HG02678 (cell line): ENCODE measurements at regions not wholly inside any gene's neighbourhood (a gene's known extent, or its start where the extent isn't known, plus 50 kb on each side); places are given as distances from the start of the nearest gene placed in this dataset.
"Not testable (repeated sequence)": the region's sequence is repeated elsewhere in the genome, so short reads cannot be mapped to it uniquely, and the experiment has no call there.

Experiments
- ATAC-seq: cut with Tn5 transposase; IDR thresholded peaks from one replicate; pipeline ENCODE4 v1.9.1; 2021; ENCODE audit warnings: mild to moderate bottlenecking, moderate library complexity; ENCODE audit not compliant: unreplicated experiment

DNA sequence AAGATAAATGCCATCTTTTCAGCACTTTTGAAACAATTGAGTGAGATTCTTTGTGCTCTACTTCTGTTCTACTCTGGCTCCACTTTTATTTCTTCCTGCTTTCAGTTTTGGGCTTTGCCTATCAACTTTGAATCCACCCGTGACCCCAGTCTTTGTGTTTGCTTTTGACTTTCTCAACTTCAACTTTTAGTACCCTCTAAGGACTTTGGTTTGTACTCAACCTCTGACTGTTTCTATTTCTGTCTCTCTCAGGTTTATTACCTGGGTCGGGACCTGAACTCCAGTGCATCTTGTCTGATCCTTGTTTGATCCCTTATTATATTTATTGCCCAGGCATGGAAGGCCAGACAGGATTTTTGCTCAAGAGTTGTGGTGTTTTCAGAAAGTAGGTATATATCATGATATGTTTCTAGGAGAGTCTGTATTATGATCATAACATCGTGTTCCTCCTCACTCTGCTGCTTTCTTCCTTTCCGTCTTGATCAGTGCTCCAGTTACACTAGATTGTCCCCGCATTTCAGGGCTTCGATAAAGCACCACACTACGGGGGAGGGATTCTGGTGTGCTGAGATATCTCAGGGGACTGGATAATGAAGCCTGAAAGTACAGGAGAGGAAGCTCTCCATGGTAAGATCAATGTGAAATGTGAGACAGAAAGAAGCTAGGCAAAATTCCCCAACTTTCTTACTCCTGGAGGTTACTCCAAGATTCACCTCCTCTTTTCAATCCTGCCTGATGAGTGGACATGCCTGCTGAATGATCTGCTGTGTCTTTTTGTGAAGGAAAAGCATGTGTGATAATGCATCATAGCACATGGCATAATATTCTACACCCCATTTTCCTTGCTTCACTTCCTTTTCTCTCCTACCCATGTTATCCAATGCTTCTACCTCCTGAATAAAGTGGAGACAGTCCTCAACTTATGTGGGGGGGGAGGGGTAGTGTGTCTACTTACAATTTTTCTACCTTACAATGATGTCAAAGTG lies 155.5 kb upstream of the GRIN3A start:
- ATAC-seq = no peak

DNA sequence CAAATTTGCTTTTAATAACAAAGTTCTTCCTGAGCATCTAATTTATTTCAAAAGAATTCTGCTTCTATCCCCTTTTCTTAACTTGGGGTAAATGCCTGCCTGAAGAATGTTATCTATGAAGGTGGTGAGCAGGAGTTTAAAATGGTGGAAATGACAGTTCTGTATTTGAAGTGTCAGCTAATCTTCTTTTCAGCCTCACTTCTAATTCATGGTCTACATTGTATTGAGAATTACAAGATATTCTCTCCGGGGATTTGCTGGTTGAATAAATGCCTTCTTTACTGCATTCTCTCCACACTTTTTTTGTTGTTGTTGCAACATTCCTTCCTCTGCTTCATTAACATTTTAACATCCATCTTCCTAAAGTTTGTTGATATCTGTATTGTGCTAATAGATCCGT lies 143.1 kb upstream of the GRIN3A start:
- ATAC-seq = no peak

GRCh38 chr9:101880846-101881245 lies 142.4 kb upstream of the GRIN3A start:
- no peak for ATAC-seq

- no peak for ATAC-seq
Measured at GRCh38 chr9:101878734-101879133, 140.3 kb upstream of the GRIN3A start.

DNA sequence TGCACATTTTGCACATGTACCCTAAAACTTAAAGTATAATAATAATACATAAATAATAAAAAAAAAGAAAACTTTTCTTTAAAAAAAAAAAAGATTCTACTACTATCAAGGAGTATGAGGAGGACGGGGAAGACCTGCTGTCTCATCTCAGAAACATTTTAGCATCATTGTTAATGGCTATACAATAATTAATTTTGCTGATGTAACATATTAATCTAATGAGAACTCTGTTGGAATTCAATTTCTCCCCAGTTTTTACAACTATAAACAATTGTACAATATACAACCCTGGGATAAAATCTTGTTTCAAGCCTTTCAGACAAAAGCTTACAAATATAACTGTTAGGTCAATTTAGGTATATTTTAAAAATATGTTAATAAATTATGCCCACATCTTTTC lies 139.0 kb upstream of the GRIN3A start:
- no peak for ATAC-seq

GRCh38 chr9:101861472-101861871 lies 123.0 kb upstream of the GRIN3A start:
- ATAC-seq = no peak

DNA sequence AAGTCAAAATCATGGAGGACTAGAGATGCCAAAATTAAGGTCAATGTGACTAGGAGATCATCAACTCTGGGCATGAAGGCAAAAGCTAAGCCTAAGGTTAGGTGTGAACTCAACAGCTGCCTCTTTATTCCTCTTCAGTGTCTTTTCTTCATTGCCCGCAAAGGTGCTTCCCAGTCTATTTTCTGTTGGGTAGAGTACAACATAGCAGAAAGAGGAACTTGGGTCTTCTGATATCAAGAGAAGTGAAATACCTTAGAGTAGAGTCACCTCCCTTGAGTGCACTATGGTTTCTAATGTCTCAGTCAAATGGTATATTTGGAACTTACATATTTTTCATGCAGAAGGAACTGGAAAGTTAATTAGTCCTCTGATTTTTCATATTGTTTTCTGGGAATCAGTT lies 122.5 kb upstream of the GRIN3A start:
- ATAC-seq = no peak

- ATAC-seq = no peak
Measured at GRCh38 chr9:101859620-101860019, 121.2 kb upstream of the GRIN3A start.

GRCh38 chr9:101858026-101858425 lies 119.6 kb upstream of the GRIN3A start:
- ATAC-seq = no peak

DNA sequence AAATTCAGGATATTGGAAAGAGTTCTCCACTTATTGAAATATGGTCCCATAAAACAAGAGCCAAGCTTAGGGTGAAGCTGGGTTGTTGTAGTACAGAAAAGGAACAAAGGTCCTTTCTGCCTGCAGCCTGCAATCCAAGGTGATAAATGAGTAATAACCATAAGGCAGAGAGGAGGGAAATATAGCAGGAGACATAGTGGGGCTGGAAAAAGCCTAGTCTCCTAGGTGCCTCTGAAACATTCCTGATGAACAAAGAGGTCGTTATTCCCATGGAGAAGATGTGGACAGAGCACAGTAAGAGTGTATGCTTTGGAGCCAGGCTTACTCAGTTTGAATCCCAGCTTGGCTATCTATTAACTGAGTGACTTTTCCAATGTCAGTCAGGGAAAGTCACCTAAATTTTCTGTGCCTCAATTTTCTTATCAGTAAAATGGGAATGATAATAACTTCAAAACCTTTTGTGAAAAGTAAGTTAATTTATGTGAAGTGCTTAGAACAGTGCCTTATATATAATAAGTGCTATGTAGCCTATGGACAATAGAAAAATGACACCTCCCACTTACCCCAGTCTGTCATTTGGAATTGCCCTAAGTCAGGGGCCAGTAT lies 110.8 kb upstream of the GRIN3A start:
- ATAC-seq = no peak

GRCh38 chr9:101848485-101848919 lies 110.1 kb upstream of the GRIN3A start:
- ATAC-seq = no peak

GRCh38 chr9:101846161-101846560 lies 107.7 kb upstream of the GRIN3A start:
- no peak for ATAC-seq

- ATAC-seq = no peak
Measured at GRCh38 chr9:101840694-101841188, 102.3 kb upstream of the GRIN3A start.

DNA sequence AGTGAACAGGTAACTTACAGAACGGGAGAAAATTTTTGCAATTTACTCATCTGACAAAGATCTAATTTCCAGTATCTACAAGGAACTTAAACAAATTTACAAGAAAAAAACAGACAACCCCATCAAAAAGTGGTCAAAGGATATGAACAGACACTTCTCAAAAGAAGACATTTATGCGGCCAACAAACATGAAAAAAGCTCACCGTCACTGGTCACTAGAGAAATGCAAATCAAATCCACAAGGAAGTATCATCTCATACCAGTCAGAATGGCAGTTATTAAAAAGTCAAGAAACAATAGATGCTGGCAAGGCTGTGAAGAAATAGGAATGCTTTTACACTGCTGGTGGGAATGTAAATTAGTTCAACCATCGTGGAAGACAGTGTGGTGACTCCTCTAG lies 100.5 kb upstream of the GRIN3A start:
- ATAC-seq = not testable (repeated sequence)

DNA sequence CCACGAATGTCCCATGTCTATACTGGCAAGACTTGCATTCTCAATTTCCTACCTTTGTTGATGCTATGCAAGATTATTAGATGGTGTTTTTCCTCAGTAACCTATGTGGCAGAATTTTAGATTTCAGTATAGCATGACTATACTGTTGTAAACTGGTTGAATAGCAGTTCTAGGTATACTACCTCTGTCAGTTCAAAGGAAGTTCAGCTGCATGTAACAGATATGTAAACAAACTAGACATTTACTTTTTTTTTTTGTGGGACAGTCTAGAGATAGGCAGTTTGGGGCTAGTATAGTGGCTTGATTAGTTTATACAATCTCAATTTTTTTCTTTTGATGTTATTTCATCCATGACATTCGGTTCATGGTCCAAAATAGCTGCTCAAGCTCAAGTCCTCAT lies 97.6 kb upstream of the GRIN3A start:
- no peak for ATAC-seq

DNA sequence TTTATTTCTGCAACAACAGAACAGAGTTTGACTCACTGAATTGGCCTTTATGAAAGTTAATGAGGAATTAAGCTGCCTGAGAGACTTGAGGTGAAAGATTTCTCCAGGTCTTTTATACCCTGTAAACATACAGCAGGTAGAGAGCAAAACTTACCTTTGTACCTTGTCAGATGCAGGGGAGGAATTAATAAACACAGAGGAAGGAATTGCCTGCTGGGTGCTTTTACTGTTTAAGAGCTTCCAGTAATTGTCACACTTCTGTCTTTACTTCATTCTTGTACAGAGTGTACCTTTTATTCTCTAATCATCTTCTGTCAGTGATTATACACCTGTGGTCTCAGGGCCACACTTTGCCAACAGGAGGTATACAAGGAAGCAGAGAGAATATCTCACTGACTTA lies 94.0 kb upstream of the GRIN3A start:
- ATAC-seq = no peak

DNA sequence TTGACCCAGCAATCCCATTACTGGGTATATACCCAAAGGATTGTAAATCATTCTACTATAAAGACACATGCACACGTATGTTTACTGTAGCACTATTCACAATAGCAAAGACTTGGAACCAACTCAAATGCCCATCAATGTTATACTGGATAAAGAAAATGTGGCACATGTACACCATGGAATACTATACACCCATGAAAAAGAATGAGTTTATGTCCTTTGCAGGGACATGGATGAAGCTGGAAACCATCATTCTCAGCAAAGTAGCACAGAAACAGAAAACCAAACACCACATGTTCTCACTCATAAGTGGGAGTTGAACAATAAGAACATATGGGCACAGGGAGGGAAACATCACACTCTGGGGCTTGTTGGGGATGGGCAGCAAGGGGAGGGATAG lies 83.0 kb upstream of the GRIN3A start:
- ATAC-seq = not testable (repeated sequence)

DNA sequence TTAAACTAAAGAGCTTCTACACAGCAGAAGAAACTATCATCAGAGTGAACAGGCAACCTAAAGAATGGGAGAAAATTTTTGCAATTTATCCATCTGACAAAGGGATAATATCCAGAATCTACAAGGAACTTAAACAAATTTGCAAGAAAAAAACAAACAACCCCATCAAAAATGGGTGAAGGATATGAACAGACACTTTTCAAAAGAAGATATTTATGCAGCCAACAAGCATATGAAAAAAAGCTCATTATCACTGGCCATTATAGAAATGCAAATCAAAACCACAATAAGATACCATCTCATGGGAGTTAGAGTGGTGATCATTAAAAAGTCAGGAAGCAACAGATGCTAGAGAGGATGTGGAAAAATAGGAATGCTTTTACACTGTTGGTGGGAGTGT lies 82.5 kb upstream of the GRIN3A start:
- not testable (repeated sequence) for ATAC-seq

- ATAC-seq = no peak
Measured at GRCh38 chr9:101814064-101814463, 75.6 kb upstream of the GRIN3A start.

- not testable (repeated sequence) for ATAC-seq
Measured at GRCh38 chr9:101807879-101808278, 69.4 kb upstream of the GRIN3A start.

GRCh38 chr9:101796044-101796443 lies 57.6 kb upstream of the GRIN3A start:
- no peak for ATAC-seq

GRCh38 chr9:101795147-101795546 lies 56.7 kb upstream of the GRIN3A start:
- no peak for ATAC-seq
